Hepatocyte (in vitro differentiated cells): ENCODE measurements at regions not wholly inside any gene's neighbourhood (a gene's known extent, or its start where the extent isn't known, plus 50 kb on each side); places are given as distances from the start of the nearest gene placed in this dataset.

Source experiments
- EZH2 ChIP-seq: fragments of 200-600 bp; sonication (generic); IDR thresholded peaks from 2 replicates; pipeline ENCODE4 v1.6.1; 2016; ENCODE audit warnings: antibody characterized with exemption, mild to moderate bottlenecking, borderline replicate concordance
- EZH2phosphoT487 ChIP-seq: fragments of 200-600 bp; sonication (generic); IDR thresholded peaks from one replicate; pipeline ENCODE4 v1.6.1; 2018; ENCODE audit warnings: antibody characterized with exemption, mild to moderate bottlenecking, low read depth, moderate library complexity; ENCODE audit not compliant: unreplicated experiment, severe bottlenecking
- TF ChIP-seq, protein P1 (sequence below): fragments of 200-600 bp; sonication (generic); IDR thresholded peaks from 2 replicates; pipeline ENCODE4 v1.5.1; 2016; ENCODE audit warnings: antibody characterized with exemption, mild to moderate bottlenecking; ENCODE audit not compliant: poor library complexity

GRCh38 chr1:216932424-216932823 is 209.2 kb upstream of the ESRRG start:
- no peak for TF ChIP-seq EZH2
- TF ChIP-seq, protein P1, sequence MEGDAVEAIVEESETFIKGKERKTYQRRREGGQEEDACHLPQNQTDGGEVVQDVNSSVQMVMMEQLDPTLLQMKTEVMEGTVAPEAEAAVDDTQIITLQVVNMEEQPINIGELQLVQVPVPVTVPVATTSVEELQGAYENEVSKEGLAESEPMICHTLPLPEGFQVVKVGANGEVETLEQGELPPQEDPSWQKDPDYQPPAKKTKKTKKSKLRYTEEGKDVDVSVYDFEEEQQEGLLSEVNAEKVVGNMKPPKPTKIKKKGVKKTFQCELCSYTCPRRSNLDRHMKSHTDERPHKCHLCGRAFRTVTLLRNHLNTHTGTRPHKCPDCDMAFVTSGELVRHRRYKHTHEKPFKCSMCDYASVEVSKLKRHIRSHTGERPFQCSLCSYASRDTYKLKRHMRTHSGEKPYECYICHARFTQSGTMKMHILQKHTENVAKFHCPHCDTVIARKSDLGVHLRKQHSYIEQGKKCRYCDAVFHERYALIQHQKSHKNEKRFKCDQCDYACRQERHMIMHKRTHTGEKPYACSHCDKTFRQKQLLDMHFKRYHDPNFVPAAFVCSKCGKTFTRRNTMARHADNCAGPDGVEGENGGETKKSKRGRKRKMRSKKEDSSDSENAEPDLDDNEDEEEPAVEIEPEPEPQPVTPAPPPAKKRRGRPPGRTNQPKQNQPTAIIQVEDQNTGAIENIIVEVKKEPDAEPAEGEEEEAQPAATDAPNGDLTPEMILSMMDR, result no peak
- no peak for TF ChIP-seq EZH2phosphoT487
